ENCODE measurements at regions not wholly inside any gene's neighbourhood (a gene's known extent, or its start where the extent isn't known, plus 50 kb on each side); places are given as distances from the start of the nearest gene placed in this dataset.

DNA sequence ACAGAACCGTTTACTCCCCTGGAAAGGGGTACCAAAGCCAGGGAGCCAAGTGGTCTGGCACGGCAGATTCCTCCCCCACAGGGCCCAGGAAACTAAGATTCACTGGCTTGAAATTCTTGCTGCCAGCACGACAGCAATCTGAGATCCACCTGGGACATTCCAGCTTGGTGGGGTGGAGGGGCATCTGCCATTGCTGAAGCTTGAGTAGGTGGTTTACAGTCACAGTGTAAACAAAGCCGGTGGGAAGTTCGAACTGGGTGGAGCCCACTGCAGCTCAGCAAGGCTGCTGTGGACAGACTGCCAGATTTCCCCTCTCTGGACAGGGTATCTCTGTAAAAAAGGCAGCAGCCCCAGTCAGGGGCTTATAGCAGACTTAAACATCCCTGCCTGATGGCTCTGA, 901.7 kb upstream of the LRRTM1 start:
- TF ChIP-seq, protein P1, sequence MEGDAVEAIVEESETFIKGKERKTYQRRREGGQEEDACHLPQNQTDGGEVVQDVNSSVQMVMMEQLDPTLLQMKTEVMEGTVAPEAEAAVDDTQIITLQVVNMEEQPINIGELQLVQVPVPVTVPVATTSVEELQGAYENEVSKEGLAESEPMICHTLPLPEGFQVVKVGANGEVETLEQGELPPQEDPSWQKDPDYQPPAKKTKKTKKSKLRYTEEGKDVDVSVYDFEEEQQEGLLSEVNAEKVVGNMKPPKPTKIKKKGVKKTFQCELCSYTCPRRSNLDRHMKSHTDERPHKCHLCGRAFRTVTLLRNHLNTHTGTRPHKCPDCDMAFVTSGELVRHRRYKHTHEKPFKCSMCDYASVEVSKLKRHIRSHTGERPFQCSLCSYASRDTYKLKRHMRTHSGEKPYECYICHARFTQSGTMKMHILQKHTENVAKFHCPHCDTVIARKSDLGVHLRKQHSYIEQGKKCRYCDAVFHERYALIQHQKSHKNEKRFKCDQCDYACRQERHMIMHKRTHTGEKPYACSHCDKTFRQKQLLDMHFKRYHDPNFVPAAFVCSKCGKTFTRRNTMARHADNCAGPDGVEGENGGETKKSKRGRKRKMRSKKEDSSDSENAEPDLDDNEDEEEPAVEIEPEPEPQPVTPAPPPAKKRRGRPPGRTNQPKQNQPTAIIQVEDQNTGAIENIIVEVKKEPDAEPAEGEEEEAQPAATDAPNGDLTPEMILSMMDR (optimal IDR thresholded peaks at IDR 0.05 in 1 of 3, IDR thresholded peaks at IDR 0.05 in 1 of 3, conservative IDR thresholded peaks at IDR 0.05 in 1 of 3; ENCODE audit: extremely low read depth in 1 of 3, insufficient read depth in 2 of 3, low read length in 3 of 3), result no peak
- TF ChIP-seq EZH2 (IDR thresholded peaks at IDR 0.05; ENCODE audit: low read length), result no peak
